ENCODE measurements at regions not wholly inside any gene's neighbourhood (a gene's known extent, or its start where the extent isn't known, plus 50 kb on each side); places are given as distances from the start of the nearest gene placed in this dataset.
"Not testable (repeated sequence)": the region's sequence is repeated elsewhere in the genome, so short reads cannot be mapped to it uniquely, and the experiment has no call there.

DNA sequence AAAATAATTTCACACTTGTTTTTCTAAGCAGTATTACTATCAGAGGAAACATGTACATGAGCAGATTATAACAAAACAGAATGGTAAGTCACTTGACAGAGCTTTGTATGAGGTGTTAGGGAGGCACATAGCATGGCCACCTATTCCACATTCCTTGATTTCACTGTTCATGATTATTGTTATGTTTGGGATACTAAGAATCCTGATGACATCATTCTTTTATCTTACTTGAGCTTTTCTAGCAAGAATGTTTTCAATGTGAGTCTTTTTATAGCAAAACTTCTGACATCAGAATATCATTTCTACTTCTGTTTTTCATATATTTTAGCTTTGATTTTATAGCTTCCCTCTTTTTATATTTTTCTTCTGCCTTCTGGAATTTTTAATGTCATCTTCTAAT lies 208.2 kb downstream of the DMRTA1 start:
- no peak for DNase-seq

- DNase-seq: no peak
These were observed 211.1 kb downstream of the DMRTA1 start for GRCh38 chr9:22657713-22658112.

DNA sequence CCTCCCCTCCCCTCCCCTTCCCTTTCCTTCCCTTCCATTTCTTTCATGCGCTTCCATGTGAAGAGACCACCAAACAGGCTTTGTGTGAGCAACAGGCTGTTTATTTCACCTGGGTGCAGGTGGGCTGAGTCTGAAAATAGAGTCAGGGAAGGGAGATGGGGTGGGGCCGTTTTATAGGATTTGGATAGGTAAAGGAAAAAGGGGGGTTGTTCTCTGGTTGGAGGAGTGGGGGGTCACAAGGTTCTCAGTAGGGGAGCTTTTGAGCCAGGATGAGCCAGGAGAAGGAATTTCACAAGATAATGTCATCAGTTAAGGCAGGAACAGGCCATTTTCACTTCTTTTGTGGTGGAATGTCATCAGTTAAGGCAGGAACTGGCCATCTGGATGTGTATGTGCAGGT lies 211.9 kb downstream of the DMRTA1 start:
- DNase-seq: not testable (repeated sequence)

- DNase-seq: peak; percentile 1
These were observed 235.9 kb downstream of the DMRTA1 start for GRCh38 chr9:22682536-22682935.

- peak; percentile 51 for DNase-seq
These were observed 236.5 kb downstream of the DMRTA1 start for GRCh38 chr9:22682961-22683699.

DNA sequence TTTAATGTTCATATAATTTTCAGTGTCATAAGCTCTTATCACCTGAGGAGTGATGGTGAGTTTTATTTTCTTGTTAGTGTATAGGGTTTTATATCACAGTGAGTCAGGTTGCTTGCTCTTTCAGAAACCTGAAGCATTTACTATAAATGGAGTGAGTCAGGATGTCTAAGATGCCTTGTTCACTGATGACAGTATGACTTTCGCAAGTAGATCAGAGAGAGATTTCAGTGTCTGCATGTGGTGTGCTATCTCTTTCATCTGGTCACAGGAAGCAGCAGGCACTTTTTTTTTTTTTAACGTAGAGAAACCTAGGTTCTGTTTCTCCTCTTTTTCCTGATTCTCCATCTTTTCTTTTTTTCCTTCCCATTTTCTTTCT lies 237.1 kb downstream of the DMRTA1 start:
- DNase-seq: peak; percentile 65

- no peak for DNase-seq
These were observed 246.5 kb downstream of the DMRTA1 start for GRCh38 chr9:22693156-22693555.

DNA sequence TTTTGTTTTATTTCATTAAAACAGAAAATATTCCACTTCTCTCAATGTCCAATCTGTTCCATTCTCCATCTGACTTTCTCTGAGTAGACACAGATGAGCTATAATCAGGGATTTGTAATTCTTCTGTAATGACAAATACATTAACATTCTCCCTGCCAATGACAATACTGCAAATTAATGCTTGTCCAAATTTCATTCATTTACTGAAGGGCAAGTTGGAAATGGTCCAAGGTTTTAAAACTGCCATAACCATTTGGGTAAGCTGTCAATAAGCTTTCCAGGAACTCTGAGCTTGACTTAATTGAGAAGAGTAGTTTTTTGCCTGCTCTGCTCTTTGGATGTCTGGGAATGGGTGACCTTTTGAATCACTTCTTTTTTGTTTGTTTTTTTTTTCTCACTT lies 253.5 kb downstream of the DMRTA1 start:
- DNase-seq: no peak

- DNase-seq: no peak
These were observed 272.0 kb downstream of the DMRTA1 start for GRCh38 chr9:22718653-22719052.

- no peak for DNase-seq
These were observed 275.9 kb downstream of the DMRTA1 start for GRCh38 chr9:22722492-22722891.

DNA sequence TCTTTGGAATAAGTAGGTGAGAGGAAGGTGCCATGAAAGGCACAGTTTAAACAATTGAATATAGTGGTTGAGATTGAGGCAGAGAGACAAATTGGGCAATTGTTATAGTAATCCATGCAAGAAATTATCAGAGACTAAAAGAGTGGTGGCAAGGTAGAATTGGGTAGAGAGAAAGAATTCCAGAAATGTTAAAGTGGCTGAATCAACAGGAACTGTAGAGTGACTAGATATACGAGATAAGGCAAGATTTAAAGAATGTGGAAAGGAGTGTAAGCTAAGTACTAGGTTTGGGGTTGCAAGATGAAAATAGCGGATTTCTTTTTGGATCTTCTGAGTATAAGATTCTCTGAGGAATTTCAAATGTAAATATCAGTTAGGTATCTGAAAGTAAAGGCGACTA lies 285.2 kb downstream of the DMRTA1 start:
- no peak for DNase-seq

DNA sequence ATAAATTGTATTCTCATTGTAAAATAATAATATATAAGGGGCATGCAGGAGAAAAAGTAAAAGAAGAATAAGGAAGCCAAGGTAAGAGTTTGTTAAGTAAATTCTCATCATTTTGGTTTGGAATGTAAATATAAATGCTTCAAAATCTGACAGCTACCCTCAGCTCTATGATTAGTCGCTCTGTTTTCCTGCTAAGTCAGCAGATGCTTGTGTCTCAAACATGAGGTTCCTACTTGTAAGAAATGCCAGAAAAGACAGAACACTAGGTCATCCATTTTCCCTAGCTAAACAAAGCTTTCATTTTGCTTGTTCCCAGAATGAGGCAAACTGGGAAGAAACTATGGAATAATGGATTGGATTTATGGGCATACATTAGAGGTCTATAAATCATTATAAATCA lies 293.1 kb downstream of the DMRTA1 start:
- DNase-seq: no peak

- DNase-seq: no peak
These were observed 294.2 kb downstream of the DMRTA1 start for GRCh38 chr9:22740781-22741180.

DNA sequence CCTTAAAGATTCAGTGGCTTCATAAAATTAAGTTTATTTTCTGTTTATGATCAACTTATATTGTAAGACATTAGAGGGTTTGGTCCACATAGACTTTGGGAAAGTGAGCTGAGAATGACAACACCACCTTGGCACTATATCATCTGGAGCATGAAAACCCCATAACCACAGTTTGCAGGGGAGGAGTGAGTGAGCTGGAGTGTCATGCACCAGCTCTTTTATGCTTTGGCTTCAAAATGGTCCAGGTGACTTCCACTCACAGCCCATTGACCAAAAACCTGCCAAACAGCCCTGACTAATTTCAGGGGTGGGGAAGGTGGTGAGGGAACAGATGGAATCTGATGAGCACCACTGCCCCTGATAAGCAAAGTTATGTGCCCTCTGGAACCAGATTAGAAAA lies 295.8 kb downstream of the DMRTA1 start:
- no peak for DNase-seq

DNA sequence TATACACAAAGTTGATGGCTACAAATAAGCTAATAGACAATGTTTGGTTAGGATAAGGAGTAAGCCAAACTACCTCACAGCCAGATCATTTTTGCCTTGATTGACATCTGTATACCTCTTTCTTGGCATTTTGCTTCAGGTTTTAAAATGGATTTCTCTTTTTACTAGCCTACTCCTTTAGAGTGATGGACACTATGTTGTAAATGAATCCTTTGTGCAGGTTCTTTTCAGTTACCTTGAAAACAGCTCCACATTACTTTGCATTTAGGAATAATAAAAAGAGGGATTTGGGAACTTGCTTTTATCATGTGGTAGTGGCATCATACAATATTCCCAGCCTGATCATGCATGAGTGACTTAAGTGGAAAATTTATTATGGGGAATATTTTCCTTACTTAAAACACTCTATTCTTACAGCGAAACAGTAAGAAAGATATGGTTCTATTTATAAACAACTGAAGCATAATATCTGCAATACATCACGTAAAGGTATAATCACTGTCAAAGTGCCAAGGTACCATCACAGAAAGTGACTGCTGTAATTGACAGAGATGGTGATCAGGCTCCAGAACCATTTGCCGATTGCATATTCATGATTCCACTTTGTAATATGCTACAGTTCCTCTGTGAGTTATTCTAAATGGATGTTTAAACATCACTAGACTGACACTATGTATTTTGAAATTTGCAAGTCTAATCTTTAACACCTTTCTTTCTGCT lies 327.0 kb downstream of the DMRTA1 start:
- DNase-seq: no peak

- no peak for DNase-seq
These were observed 343.7 kb downstream of the DMRTA1 start for GRCh38 chr9:22790329-22790728.

GRCh38 chr9:22808876-22809275 lies 362.3 kb downstream of the DMRTA1 start:
- DNase-seq: no peak

DNA sequence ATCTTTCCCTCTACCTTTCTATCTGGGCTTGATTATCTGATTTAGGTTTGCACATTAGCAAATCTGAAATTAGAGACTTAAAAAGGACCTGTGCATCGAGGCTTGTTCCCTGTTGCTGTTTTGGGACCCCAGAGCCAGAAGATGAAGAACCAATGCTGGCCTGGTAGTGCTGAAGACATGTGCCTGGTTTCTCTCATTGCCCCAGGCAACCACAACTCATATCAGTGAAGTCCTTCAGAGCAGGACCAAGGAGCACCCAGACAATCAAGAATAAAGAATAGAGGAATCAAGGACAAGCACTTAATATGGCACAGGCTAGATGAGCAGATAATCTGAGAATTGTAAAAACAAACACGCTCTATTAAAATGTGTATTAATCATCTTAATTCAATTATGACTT lies 362.7 kb downstream of the DMRTA1 start:
- no peak for DNase-seq

DNA sequence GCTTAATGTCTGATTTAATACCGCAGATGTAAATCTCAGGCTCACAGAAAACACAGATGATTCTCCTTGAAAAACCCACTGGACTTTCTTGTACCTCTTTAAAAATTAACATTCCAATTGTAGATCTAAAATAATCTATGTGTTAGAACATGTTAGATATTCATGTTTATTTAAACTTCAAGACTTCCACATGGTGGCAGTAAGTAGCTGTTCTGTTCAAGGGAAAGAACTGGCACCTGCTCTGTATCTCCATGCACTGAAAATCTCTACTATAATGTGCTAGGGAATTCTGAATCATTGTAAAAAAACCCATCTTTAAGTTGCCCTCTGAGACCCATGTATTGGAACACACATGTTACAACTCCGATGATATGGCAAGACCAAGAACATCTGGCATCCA lies 366.9 kb downstream of the DMRTA1 start:
- DNase-seq: no peak

- no peak for DNase-seq
These were observed 368.6 kb downstream of the DMRTA1 start for GRCh38 chr9:22815246-22815645.

- no peak for DNase-seq
These were observed 370.6 kb downstream of the DMRTA1 start for GRCh38 chr9:22817181-22817580.

DNA sequence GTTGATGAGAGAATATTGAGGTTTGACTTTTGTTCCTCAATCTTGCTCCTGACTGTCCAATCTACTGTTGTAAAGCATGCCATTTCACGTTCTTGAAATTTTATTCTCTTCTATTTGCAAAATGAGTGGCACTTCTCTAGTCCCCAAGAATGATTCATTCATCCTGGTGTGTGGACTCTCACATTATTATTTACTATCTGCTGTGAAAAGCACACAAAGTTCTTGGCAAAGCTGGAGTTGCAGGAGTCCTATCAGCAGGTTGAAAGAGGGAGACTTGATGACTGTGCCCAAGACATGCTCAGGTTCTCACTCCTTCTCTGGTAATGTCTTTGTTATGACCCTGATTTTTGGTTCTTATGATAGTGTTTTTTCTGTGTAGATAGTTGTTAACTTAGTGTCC lies 382.6 kb downstream of the DMRTA1 start:
- DNase-seq: no peak

DNA sequence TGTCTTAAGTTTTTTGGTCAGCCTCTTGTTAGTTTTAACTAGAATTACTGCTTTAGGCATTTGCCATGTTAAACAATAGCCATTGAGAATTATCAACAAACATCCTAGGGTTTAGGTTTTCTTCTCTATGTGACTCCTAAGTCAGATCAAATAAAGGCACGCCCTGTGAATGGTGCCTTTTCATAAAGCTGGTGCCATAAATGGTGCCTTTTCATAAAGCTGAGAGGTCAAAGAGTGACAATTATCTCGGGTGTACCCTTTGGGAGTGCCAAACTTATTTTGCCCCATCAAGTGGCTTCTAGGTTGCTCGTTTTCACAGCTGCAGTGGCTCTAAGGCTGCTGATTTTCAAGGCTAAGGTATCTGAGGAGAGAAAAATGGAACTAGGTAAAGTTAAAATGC lies 391.6 kb downstream of the DMRTA1 start:
- no peak for DNase-seq

DNA sequence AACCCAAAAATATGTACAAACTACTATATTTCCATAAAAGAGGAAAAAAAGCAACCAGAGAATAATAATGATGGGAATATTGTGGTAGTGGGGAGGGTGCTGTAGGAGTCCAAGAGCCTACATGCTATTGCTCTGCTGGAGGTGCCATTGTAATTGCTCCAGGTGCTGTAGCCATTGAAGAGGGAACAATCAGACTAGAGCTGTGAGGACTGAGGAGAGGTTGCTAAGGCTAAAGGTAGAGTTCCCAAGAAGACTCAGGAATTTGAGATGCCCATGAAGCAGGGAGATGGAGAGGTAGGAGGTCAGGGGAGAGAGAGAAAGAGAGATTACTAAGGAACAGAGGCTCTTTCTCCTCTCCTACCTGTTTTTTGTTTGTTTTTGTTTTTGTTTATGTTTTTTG lies 394.0 kb downstream of the DMRTA1 start:
- DNase-seq: no peak

GRCh38 chr9:22845243-22845642 lies 398.6 kb downstream of the DMRTA1 start:
- DNase-seq: not testable (repeated sequence)

Data from activated CD4-positive, alpha-beta T cell treated with anti-CD3 and anti-CD28 coated beads, Interleukin-10, Interleukin-2, amounts not matched to agents 100 ng/mL and 50 ng/mL, durations not matched to agents 16 hours and 8 hours (primary cell).